HepG2 (cell line): ENCODE measurements at regions not wholly inside any gene's neighbourhood (a gene's known extent, or its start where the extent isn't known, plus 50 kb on each side); places are given as distances from the start of the nearest gene placed in this dataset.

Source experiments
- ATAC-seq: fragments of 200-7000 bp; cut with Tn5 transposase; 3 replicates; pipeline ENCODE4 v1.9.1; 2020; ENCODE audit warnings: mild to moderate bottlenecking, moderate library complexity
- BruUV-seq: library from RNA; stranded (reverse); fragments of 400-500 nt; replicated peaks from 2 replicates; lab custom pipeline; 2021; lab: Mats Ljungman, UMichigan
- CTCF ChIA-PET: fragments of 300-600 bp; formaldehyde crosslinking; extraction: SDS; loops from one replicate; lab custom pipeline; 2021; ENCODE audit warnings: low total read pairs, inconsistent platforms, low intra/inter-chr PET ratio; lab: Yijun Ruan, JAX
- POLR2A ChIA-PET: fragments of 350-600 bp; sonication (Branson Sonifier 250); formaldehyde crosslinking; loops from one replicate; lab custom pipeline; 2020; ENCODE audit warnings: antibody characterized with exemption, inconsistent platforms; lab: Yijun Ruan, JAX
- DNase-seq: peaks from one replicate; pipeline ENCODE4 v3.0.0-alpha.2; 2015; ENCODE audit warnings: low spot score
- FAIRE-seq: peaks from 3 replicates; lab custom pipeline; 2011; peaks lifted over from hg19 to GRCh38; lab: Jason Lieb, UNC
- H2AFZ ChIP-seq: one replicate; pipeline ENCODE4 v1.6.1; 2011; ENCODE audit warnings: low read length, inconsistent platforms
- H3K27ac ChIP-seq: fragments of 300-600 bp; 3 replicates; pipeline ENCODE4 v1.8.0; 2011; ENCODE audit warnings: mixed run types, mild to moderate bottlenecking, mixed read lengths, low read length, inconsistent platforms; ENCODE audit not compliant: insufficient read depth; ENCODE audit errors: extremely low read length
- H3K27me3 ChIP-seq, 2 experiments: fragments of 200-600 bp in 1 of 2; 2 replicates in 1 of 2; 3 replicates in 1 of 2; pipeline versions ENCODE4 v1.6.0 to v1.8.0; 2011; ENCODE audit warnings: low read length in 2 of 2, mild to moderate bottlenecking in 2 of 2, moderate library complexity in 2 of 2, inconsistent platforms in 1 of 2; ENCODE audit not compliant: insufficient read depth in 2 of 2, control insufficient read depth in 1 of 2
- H3K36me3 ChIP-seq, 2 experiments: fragments of 200-600 bp in 1 of 2; replicated peaks in 1 of 2; 2 replicates in 1 of 2; 3 replicates in 1 of 2; pipeline versions ENCODE4 v1.5.1 to v1.8.0; 2011; ENCODE audit warnings: low read length in 2 of 2, inconsistent platforms in 1 of 2; ENCODE audit not compliant: insufficient read depth in 2 of 2, control insufficient read depth in 1 of 2
- H3K4me1 ChIP-seq: 2 replicates; pipeline ENCODE4 v1.5.1; 2012; ENCODE audit warnings: low read length, inconsistent platforms; ENCODE audit not compliant: insufficient read depth
- H3K4me2 ChIP-seq: 2 replicates; pipeline ENCODE4 v1.6.0; 2011; ENCODE audit warnings: low read depth, low read length, inconsistent platforms
- H3K4me3 ChIP-seq, 3 experiments: fragments of 200-600 bp in 1 of 3; sonication (generic), shearing (Covaris generic) in 1 of 3; replicated peaks in 1 of 3; 2 replicates each; pipeline ENCODE4 v1.5.1; 2011 to 2016; ENCODE audit warnings: low read length in 3 of 3, inconsistent platforms in 2 of 3, low read depth in 2 of 3, mild to moderate bottlenecking in 2 of 3, control low read depth in 1 of 3, mixed read lengths in 1 of 3; ENCODE audit not compliant: insufficient read depth in 1 of 3
- H3K79me2 ChIP-seq: one replicate; pipeline ENCODE4 v1.6.1; 2011; ENCODE audit warnings: low read length, inconsistent platforms; ENCODE audit not compliant: insufficient read depth
- H3K9ac ChIP-seq: 2 replicates; pipeline ENCODE4 v1.6.0; 2011; ENCODE audit warnings: mild to moderate bottlenecking, low read depth, low read length, inconsistent platforms; ENCODE audit not compliant: insufficient read depth
- H3K9me3 ChIP-seq: 2 replicates; pipeline ENCODE4 v1.5.1; 2012; ENCODE audit warnings: mild to moderate bottlenecking, low read length
- H4K20me1 ChIP-seq: 2 replicates; pipeline ENCODE4 v1.6.0; 2011; ENCODE audit warnings: inconsistent platforms, mild to moderate bottlenecking, low read length, moderate library complexity; ENCODE audit not compliant: insufficient read depth
- CEBPB ChIP-seq: IDR thresholded peaks from 2 replicates; pipeline ENCODE4 v1.6.1; 2011; ENCODE audit warnings: low read depth, low read length, improper control_type of control experiment, borderline replicate concordance
- EP300 ChIP-seq, 3 experiments: sonication (generic) in 1 of 3; formaldehyde crosslinking in 1 of 3; IDR thresholded peaks; 2 replicates each; pipeline versions ENCODE4 v1.5.1 to v1.6.1; 2011 to 2020; ENCODE audit warnings: low read depth in 2 of 3, low read length in 2 of 3, borderline replicate concordance in 1 of 3, improper control_type of control experiment in 1 of 3, mild to moderate bottlenecking in 1 of 3, missing genetic modification reagents in 1 of 3, moderate library complexity in 1 of 3
- KMT2A ChIP-seq: sonication (generic); formaldehyde crosslinking; IDR thresholded peaks from 2 replicates; pipeline ENCODE4 v1.4.0; 2020; ENCODE audit warnings: missing genetic modification reagents
- MLX ChIP-seq: IDR thresholded peaks from 2 replicates; pipeline ENCODE4 v1.6.1; 2016
- NFAT5 ChIP-seq: sonication (generic); formaldehyde crosslinking; IDR thresholded peaks from 2 replicates; pipeline ENCODE4 v1.4.0; 2020; ENCODE audit warnings: missing genetic modification reagents
- NR2F6 ChIP-seq, 2 experiments: IDR thresholded peaks; 2 replicates each; pipeline ENCODE4 v1.6.1; 2016; ENCODE audit warnings: antibody characterized with exemption in 1 of 2, mild to moderate bottlenecking in 1 of 2
- ZGPAT ChIP-seq: IDR thresholded peaks from 2 replicates; pipeline ENCODE4 v1.6.1; 2016; ENCODE audit warnings: mild to moderate bottlenecking
- ZMAT5 ChIP-seq: sonication (generic); formaldehyde crosslinking; IDR thresholded peaks from 2 replicates; pipeline ENCODE4 v1.5.0; 2020; ENCODE audit warnings: mild to moderate bottlenecking, low read depth, missing genetic modification reagents, borderline replicate concordance
- ZNF337 ChIP-seq: sonication (generic); formaldehyde crosslinking; IDR thresholded peaks from 2 replicates; pipeline ENCODE4 v1.5.1; 2020; ENCODE audit warnings: missing genetic modification reagents, low read depth, mild to moderate bottlenecking, borderline replicate concordance
- WGBS: methylation state at CpG from one replicate; pipeline ENCODE4 v1.1.6; 2017; ENCODE audit warnings: low lambda C conversion rate; 5-methylcytosine and 5-hydroxymethylcytosine counted together
- in situ Hi-C: cut with HindIII; loops from 2 replicates; pipeline ENCODE4 v1.10.0; 2017; ENCODE audit warnings: low pct_unique_long_range_greater_than_20kb; ENCODE audit not compliant: extremely low pct_ligation_motif_present
- intact Hi-C: fragments of 100-400 bp; cut with micrococcal nuclease; formaldehyde crosslinking; loops from one replicate; pipeline ENCODE4 v1.10.0; 2022; ENCODE audit not compliant: unreplicated experiment

- POLR2A ChIA-PET = no interaction called here
- WGBS = 38% methylated on average over 6 of the region's 6 CpGs
Measured at GRCh38 chr17:27218719-27219488, 75.0 kb upstream of the WSB1 start.

More at GRCh38 chr17:27218719-27219488, 75.0 kb upstream of the WSB1 start:
- CTCF ChIA-PET = no interaction called here
- no peak overlapping the region for H3K9ac ChIP-seq
- H3K4me1 ChIP-seq = no peaks in the 10 kb centered on the region
- in situ Hi-C loops = no loop called here
- H3K4me2 ChIP-seq = no peak overlapping the region
- no peaks in the 10 kb centered on the region for H3K27me3 ChIP-seq
- DNase-seq (no peak), ATAC-seq (no peak), FAIRE-seq (no peak)
- TF ChIP-seq ZGPAT (CRISPR knock-in tag) (no peak), CEBPB (no peak), KMT2A (CRISPR knock-in tag) (no peak), NFAT5 (CRISPR knock-in tag) (no peak), ZNF337 (CRISPR knock-in tag) (no peak), NR2F6 (IDR thresholded peaks at IDR 0.05) (no peak), NR2F6 (CRISPR knock-in tag; IDR thresholded peaks at IDR 0.05) (no peak), MLX (CRISPR knock-in tag) (no peak), ZMAT5 (CRISPR knock-in tag) (no peak), EP300 (IDR thresholded peaks at IDR 0.05; ENCODE audit: low read depth in 2 of 2, low read length in 2 of 2) (no peak), EP300 (CRISPR knock-in tag; IDR thresholded peaks at IDR 0.05; ENCODE audit: borderline replicate concordance) (no peak)
- H4K20me1 ChIP-seq = no peaks in the 10 kb centered on the region
- H3K27ac ChIP-seq = no peak overlapping the region
- no peaks in the 10 kb centered on the region for H3K79me2 ChIP-seq
- BruUV-seq = no TSS peak
- no peak overlapping the region for H2AFZ ChIP-seq
- H3K9me3 ChIP-seq = peaks cover 5% of the 10 kb centered on the region; the same call in 1 of the 2 replicates
- intact Hi-C loops = no loop called here
- H3K36me3 ChIP-seq = no peaks in the 10 kb centered on the region
- H3K4me3 ChIP-seq = no peak overlapping the region
